Brain microvascular endothelial cell (primary cell): ENCODE measurements at regions not wholly inside any gene's neighbourhood (a gene's known extent, or its start where the extent isn't known, plus 50 kb on each side); places are given as distances from the start of the nearest gene placed in this dataset.
"Not testable (repeated sequence)": the region's sequence is repeated elsewhere in the genome, so short reads cannot be mapped to it uniquely, and the experiment has no call there.

ENCODE experiments used
- DNase-seq: peaks from one replicate; pipeline ENCODE4 v3.0.0-alpha.2; 2020
- H3K27ac ChIP-seq: fragments of 250-450 bp; sonication (Bioruptor Pico); 2 replicates; pipeline ENCODE4 v1.5.1; 2020; ENCODE audit warnings: mild to moderate bottlenecking, moderate library complexity
- H3K27me3 ChIP-seq: fragments of 250-450 bp; sonication (Bioruptor Pico); replicated peaks from 2 replicates; pipeline ENCODE4 v1.5.1; 2020; ENCODE audit warnings: mild to moderate bottlenecking
- H3K36me3 ChIP-seq: fragments of 250-450 bp; sonication (Bioruptor Pico); replicated peaks from 2 replicates; pipeline ENCODE4 v1.5.1; 2020; ENCODE audit warnings: mild to moderate bottlenecking
- H3K4me3 ChIP-seq: 2 replicates; pipeline ENCODE4 v1.5.1; 2011; ENCODE audit warnings: low read depth, mild to moderate bottlenecking, control low read depth, low read length, moderate library complexity
- CTCF ChIP-seq: IDR thresholded peaks from 2 replicates; pipeline ENCODE4 v1.5.1; 2011; ENCODE audit warnings: low read depth, mild to moderate bottlenecking, moderate library complexity, low read length, control low read depth, inconsistent platforms; ENCODE audit errors: missing control alignments
- in situ Hi-C: cut with HindIII; loops from 2 replicates; pipeline ENCODE4 v1.10.0; 2017; ENCODE audit warnings: low sequenced_read_pairs, low pct_ligation_motif_present

GRCh38 chr5:148739023-148739422 lies 84.7 kb upstream of the HTR4 start:
- H3K27me3 ChIP-seq, result no peaks in the 10 kb centered on the region
- DNase-seq, result no peak
- in situ Hi-C loops, result loop anchor here (25.0 kb wide), 2 partner anchors 302 to 373 kb away; no protein-coding TSS in a partner anchor
- H3K4me3 ChIP-seq, result no peak overlapping the region
- TF ChIP-seq CTCF, result no peak
- H3K36me3 ChIP-seq, result no peaks in the 10 kb centered on the region
- no peak overlapping the region for H3K27ac ChIP-seq

GRCh38 chr5:148739524-148739923 lies 85.2 kb upstream of the HTR4 start:
- H3K36me3 ChIP-seq, result no peaks in the 10 kb centered on the region
- no peak for TF ChIP-seq CTCF
- in situ Hi-C loops, result loop anchor here (25.0 kb wide), 2 partner anchors 302 to 373 kb away; no protein-coding TSS in a partner anchor
- peak; percentile 43 for DNase-seq
- H3K27ac ChIP-seq, result no peak overlapping the region
- no peaks in the 10 kb centered on the region for H3K27me3 ChIP-seq
- H3K4me3 ChIP-seq, result no peak overlapping the region

DNA sequence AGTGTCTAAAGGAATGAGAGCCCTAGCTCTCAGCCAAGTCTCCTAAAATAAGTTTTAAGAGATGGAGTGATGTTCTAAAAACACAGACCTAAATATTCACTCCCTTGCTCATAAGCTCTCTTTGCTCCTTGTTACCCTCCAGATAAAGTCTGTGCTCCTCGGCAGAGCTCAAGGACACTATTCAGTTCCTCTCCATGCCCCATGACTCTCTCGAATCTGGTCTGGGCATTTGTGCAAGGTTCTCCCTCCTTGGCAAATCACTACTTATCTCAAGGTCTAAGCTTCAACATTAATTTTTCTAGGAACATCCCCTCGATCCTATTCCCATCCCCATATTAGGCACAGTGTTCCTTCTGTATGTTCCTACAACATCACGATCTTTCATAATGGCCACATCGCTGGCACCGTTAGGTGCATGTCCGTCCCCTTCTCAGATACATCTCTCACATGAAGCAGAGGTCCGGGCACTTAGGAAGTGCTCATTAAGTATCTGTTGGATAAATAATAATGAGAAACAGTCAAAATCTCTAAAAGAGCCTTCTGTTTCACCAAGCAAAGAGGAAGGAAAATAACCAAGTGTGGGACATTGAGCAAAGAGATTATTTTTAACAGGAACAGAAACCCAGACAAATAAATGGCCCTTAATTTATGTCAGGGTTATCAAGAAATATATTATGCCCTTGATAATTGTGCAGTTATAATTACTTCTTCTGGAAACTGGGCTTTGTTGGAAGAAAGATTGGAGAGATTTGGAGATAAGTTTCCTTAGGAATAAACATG lies 85.9 kb upstream of the HTR4 start:
- TF ChIP-seq CTCF, result no peak
- DNase-seq, result no peak
- in situ Hi-C loops, result loop anchor here (25.0 kb wide), 2 partner anchors 303 to 372 kb away; no protein-coding TSS in a partner anchor
- no peaks in the 10 kb centered on the region for H3K36me3 ChIP-seq
- no peak overlapping the region for H3K27ac ChIP-seq
- no peaks in the 10 kb centered on the region for H3K27me3 ChIP-seq
- no peak overlapping the region for H3K4me3 ChIP-seq

- Histone ChIP-seq H3K27me3 (no peaks in the 10 kb centered on the region), H3K4me3 (no peak overlapping the region), H3K27ac (no peak overlapping the region), H3K36me3 (no peaks in the 10 kb centered on the region)
- in situ Hi-C loops, result loop anchor here (25.0 kb wide), 2 partner anchors 304 to 371 kb away; no protein-coding TSS in a partner anchor
- TF ChIP-seq CTCF, result peak; percentile 58
- peak; percentile 52 for DNase-seq
Measured at GRCh38 chr5:148740966-148741742, 85.3 kb upstream of the ADRB2 start.

DNA sequence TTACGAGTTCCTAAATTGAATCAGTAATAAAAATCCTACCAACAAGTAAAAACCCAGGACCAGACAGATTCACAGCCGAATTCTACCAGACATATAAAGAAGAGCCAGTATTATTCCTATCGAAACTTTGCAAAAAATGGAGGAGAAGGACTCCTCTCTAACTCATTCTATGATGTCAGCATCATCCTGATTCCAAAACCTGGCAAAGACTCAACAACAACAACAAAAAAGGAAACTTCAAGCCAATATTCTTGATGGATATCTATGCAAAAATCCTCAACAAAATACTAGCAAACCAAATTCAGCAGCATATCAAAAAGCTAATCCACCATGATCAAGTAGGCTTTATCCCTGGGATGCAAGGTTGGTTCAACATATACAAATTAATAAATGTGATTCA lies 84.6 kb upstream of the ADRB2 start:
- not testable (repeated sequence) for H3K27ac ChIP-seq, H3K36me3 ChIP-seq, H3K27me3 ChIP-seq, H3K4me3 ChIP-seq, DNase-seq
- in situ Hi-C loops, result loop anchor here (25.0 kb wide), 2 partner anchors 304 to 371 kb away; no protein-coding TSS in a partner anchor

DNA sequence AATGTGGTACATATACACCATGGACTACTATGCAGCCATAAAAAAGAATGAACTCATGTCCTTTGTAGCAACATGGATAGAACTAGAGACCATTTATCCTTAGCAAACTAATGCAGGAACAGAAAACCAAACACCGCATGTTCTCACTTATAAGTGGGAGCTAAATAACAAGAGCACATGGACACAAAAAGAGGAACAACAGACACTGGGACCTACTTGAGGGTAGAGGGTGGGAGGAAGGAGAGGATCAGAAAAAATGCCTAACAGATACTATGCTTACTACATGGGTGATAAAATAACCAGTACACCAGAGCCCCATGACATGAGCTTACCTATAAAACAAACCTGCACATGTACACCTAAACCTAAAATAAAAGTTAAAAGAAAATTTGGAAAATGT lies 82.0 kb upstream of the ADRB2 start:
- H3K4me3 ChIP-seq, DNase-seq, H3K27me3 ChIP-seq, H3K36me3 ChIP-seq, H3K27ac ChIP-seq: not testable (repeated sequence)
- in situ Hi-C loops, result loop anchor here (25.0 kb wide), 2 partner anchors 307 to 368 kb away; no protein-coding TSS in a partner anchor
